ENCODE measurements at regions not wholly inside any gene's neighbourhood (a gene's known extent, or its start where the extent isn't known, plus 50 kb on each side); places are given as distances from the start of the nearest gene placed in this dataset.
"Not testable (repeated sequence)": the region's sequence is repeated elsewhere in the genome, so short reads cannot be mapped to it uniquely, and the experiment has no call there.

GRCh38 chr2:76178610-76179009 lies 467.9 kb upstream of the GCFC2 start:
- no peaks in the 10 kb centered on the region; the same call in 1 of the 2 replicates for H3K27me3 Mint-ChIP-seq (ENCODE audit: low read depth)
- peaks cover 50% of the 10 kb centered on the region for H3K36me3 Mint-ChIP-seq
- DNase-seq (ENCODE audit: low spot score) (no peak), ATAC-seq (no peak)
- POLR2A ChIA-PET: no interaction called here
- H3K27ac Mint-ChIP-seq: no peak overlapping the region
- TF ChIP-seq FOXP4 (CRISPR knock-in tag; IDR thresholded peaks at IDR 0.05): no peak
- TF ChIP-seq ZNF512 (CRISPR knock-in tag; IDR thresholded peaks at IDR 0.05; ENCODE audit: borderline replicate concordance): no peak
- TF ChIP-seq MAX (CRISPR knock-in tag; IDR thresholded peaks at IDR 0.05): no peak
- H3K4me1 Mint-ChIP-seq: no peaks in the 10 kb centered on the region
- H3K4me3 Mint-ChIP-seq: no peak overlapping the region
- CTCF ChIA-PET: no interaction called here
- peaks cover 75% of the 10 kb centered on the region for H3K9me3 Mint-ChIP-seq

GRCh38 chr2:76175295-76175694 lies 464.6 kb upstream of the GCFC2 start:
- TF ChIP-seq NR3C1 (CRISPR knock-in tag; conservative IDR thresholded peaks at IDR 0.05; ENCODE audit: low read depth) (no peak), AFF4 (CRISPR knock-in tag; IDR thresholded peaks at IDR 0.05; ENCODE audit: borderline replicate concordance) (no peak), NFATC4 (CRISPR knock-in tag; IDR thresholded peaks at IDR 0.05) (no peak), FOXJ3 (CRISPR knock-in tag; IDR thresholded peaks at IDR 0.05; ENCODE audit: borderline replicate concordance) (no peak), CTCF (IDR thresholded peaks at IDR 0.05) (no peak), ZSCAN18 (CRISPR knock-in tag; IDR thresholded peaks at IDR 0.05) (no peak)
- ChIA-PET CTCF (no interaction called here), POLR2A (no interaction called here)
- no peak overlapping the region for H3K27ac Mint-ChIP-seq
- H3K4me1 Mint-ChIP-seq: no peaks in the 10 kb centered on the region
- peaks cover 85% of the 10 kb centered on the region for H3K9me3 Mint-ChIP-seq
- no peaks in the 10 kb centered on the region; the same call in 1 of the 2 replicates for H3K27me3 Mint-ChIP-seq (ENCODE audit: low read depth)
- DNase-seq (ENCODE audit: low spot score) (no peak), ATAC-seq (no peak)
- H3K36me3 Mint-ChIP-seq: peaks cover 59% of the 10 kb centered on the region
- no peak overlapping the region for H3K4me3 Mint-ChIP-seq

- ATAC-seq: no peak
- peaks cover 77% of the 10 kb centered on the region for H3K9me3 Mint-ChIP-seq
- H3K27me3 Mint-ChIP-seq (ENCODE audit: low read depth): no peaks in the 10 kb centered on the region; the same call in 1 of the 2 replicates
- no peak for TF ChIP-seq EMX1 (CRISPR knock-in tag; IDR thresholded peaks at IDR 0.05)
- no peak for TF ChIP-seq TP53 (CRISPR knock-in tag; IDR thresholded peaks at IDR 0.05)
- CTCF ChIA-PET: no interaction called here
- H3K36me3 Mint-ChIP-seq: peaks cover 57% of the 10 kb centered on the region
- no peaks in the 10 kb centered on the region for H3K4me1 Mint-ChIP-seq
- no peak for DNase-seq (ENCODE audit: low spot score)
- H3K27ac Mint-ChIP-seq: no peak overlapping the region
- POLR2A ChIA-PET: no interaction called here
- no peak overlapping the region for H3K4me3 Mint-ChIP-seq
Observed at GRCh38 chr2:76174505-76174904, 463.8 kb upstream of the GCFC2 start.

GRCh38 chr2:76173206-76173605 lies 462.5 kb upstream of the GCFC2 start:
- POLR2A ChIA-PET; H3K4me1 Mint-ChIP-seq; DNase-seq (ENCODE audit: low spot score); H3K27ac Mint-ChIP-seq; ATAC-seq; H3K4me3 Mint-ChIP-seq; H3K27me3 Mint-ChIP-seq (ENCODE audit: low read depth); CTCF ChIA-PET: not testable (repeated sequence)
- peaks cover 64% of the 10 kb centered on the region for H3K9me3 Mint-ChIP-seq
- peaks cover 44% of the 10 kb centered on the region for H3K36me3 Mint-ChIP-seq

- POLR2A ChIA-PET; H3K27me3 Mint-ChIP-seq (ENCODE audit: low read depth); H3K4me3 Mint-ChIP-seq; H3K4me1 Mint-ChIP-seq; DNase-seq (ENCODE audit: low spot score); ATAC-seq; H3K27ac Mint-ChIP-seq; CTCF ChIA-PET: not testable (repeated sequence)
- H3K9me3 Mint-ChIP-seq: peaks cover 54% of the 10 kb centered on the region
- peaks cover 33% of the 10 kb centered on the region for H3K36me3 Mint-ChIP-seq
Observed at GRCh38 chr2:76172154-76172595, 461.5 kb upstream of the GCFC2 start.
